Subcutaneous abdominal adipose tissue (tissue), 5 donors: ENCODE measurements at regions not wholly inside any gene's neighbourhood (a gene's known extent, or its start where the extent isn't known, plus 50 kb on each side); places are given as distances from the start of the nearest gene placed in this dataset.
A peak's percentile ranks its signal among the peaks of the same experiment; 100 is the strongest.
"Not testable (repeated sequence)": the region's sequence is repeated elsewhere in the genome, so short reads cannot be mapped to it uniquely, and the experiment has no call there.

Experiments
- H3K27ac ChIP-seq: one replicate; pipeline ENCODE4 v1.7.0; 2013; ENCODE audit warnings: low read depth, mild to moderate bottlenecking, inconsistent platforms, low read length, moderate library complexity
- H3K27me3 ChIP-seq, 5 donors: one replicate each; pipeline ENCODE4 v1.7.0; 2013; ENCODE audit warnings: low read length in 5 of 5, inconsistent platforms in 1 of 5; ENCODE audit not compliant: control insufficient read depth in 5 of 5, insufficient read depth in 4 of 5
- H3K36me3 ChIP-seq, 5 donors: one replicate each; pipeline ENCODE4 v1.7.0; 2013; ENCODE audit warnings: low read length in 5 of 5; ENCODE audit not compliant: control insufficient read depth in 5 of 5, insufficient read depth in 5 of 5
- H3K4me1 ChIP-seq, 5 donors: one replicate each; pipeline ENCODE4 v1.7.0; 2013; ENCODE audit warnings: low read length in 5 of 5, mild to moderate bottlenecking in 3 of 5, moderate library complexity in 1 of 5; ENCODE audit not compliant: control insufficient read depth in 5 of 5, insufficient read depth in 5 of 5
- H3K4me3 ChIP-seq, 5 donors: one replicate each; pipeline ENCODE4 v1.7.0; 2013; ENCODE audit warnings: low read length in 5 of 5, low read depth in 1 of 5
- H3K9ac ChIP-seq, 5 donors: one replicate each; pipeline ENCODE4 v1.7.0; 2013; ENCODE audit warnings: low read length in 5 of 5, mild to moderate bottlenecking in 4 of 5, moderate library complexity in 3 of 5
- H3K9me3 ChIP-seq, 5 donors: one replicate each; pipeline ENCODE4 v1.7.0; 2013; ENCODE audit warnings: low read length in 5 of 5; ENCODE audit not compliant: control insufficient read depth in 5 of 5
- donor health status: healthy.
- donor health status: healthy.
- donor health status: healthy.
- donor health status: healthy.
- donor health status: healthy.

- Histone ChIP-seq H3K9ac (no peak overlapping the region), H3K27me3 (no peaks in the 10 kb centered on the region), H3K36me3 (no peaks in the 10 kb centered on the region), H3K4me3 (peak overlapping the region in 1 of 5 donors; percentile 1), H3K27ac (no peak overlapping the region), H3K4me1 (no peaks in the 10 kb centered on the region), H3K9me3 (peaks cover 0 to 20% (median 7%) of the 10 kb centered on the region in 5 donors)
Measured at GRCh38 chr13:56622840-56623239, 517.9 kb upstream of the PRR20A start.

GRCh38 chr13:56628886-56629285 lies 511.8 kb upstream of the PRR20A start:
- peaks cover 0 to 11% (median 6%) of the 10 kb centered on the region in 5 donors for H3K9me3 ChIP-seq
- not testable (repeated sequence) for H3K4me1 ChIP-seq, H3K27ac ChIP-seq, H3K9ac ChIP-seq, H3K27me3 ChIP-seq, H3K36me3 ChIP-seq, H3K4me3 ChIP-seq

- H3K36me3 ChIP-seq, H3K9me3 ChIP-seq, H3K9ac ChIP-seq, H3K4me1 ChIP-seq, H3K27me3 ChIP-seq, H3K27ac ChIP-seq, H3K4me3 ChIP-seq: not testable (repeated sequence)
Measured at GRCh38 chr13:56631060-56631459, 509.7 kb upstream of the PRR20A start.

- H3K27me3 ChIP-seq = no peaks in the 10 kb centered on the region
- no peaks in the 10 kb centered on the region for H3K36me3 ChIP-seq
- no peak overlapping the region for H3K9ac ChIP-seq
- H3K9me3 ChIP-seq = peaks cover 0 to under 1% (median 0%) of the 10 kb centered on the region in 5 donors
- no peak overlapping the region for H3K4me3 ChIP-seq
- H3K27ac ChIP-seq = no peak overlapping the region
- H3K4me1 ChIP-seq = no peaks in the 10 kb centered on the region
Measured at GRCh38 chr13:56653043-56653442, 487.7 kb upstream of the PRR20A start.

GRCh38 chr13:56659041-56659471 lies 481.7 kb upstream of the PRR20A start:
- no peak overlapping the region for H3K4me3 ChIP-seq
- no peaks in the 10 kb centered on the region for H3K36me3 ChIP-seq
- no peaks in the 10 kb centered on the region for H3K4me1 ChIP-seq
- H3K27me3 ChIP-seq = no peaks in the 10 kb centered on the region
- no peak overlapping the region for H3K9ac ChIP-seq
- H3K27ac ChIP-seq = no peak overlapping the region
- peaks cover 0 to 13% (median 4%) of the 10 kb centered on the region in 5 donors for H3K9me3 ChIP-seq

GRCh38 chr13:56670563-56670962 lies 470.2 kb upstream of the PRR20A start:
- no peak overlapping the region for H3K27ac ChIP-seq
- H3K4me1 ChIP-seq = no peaks in the 10 kb centered on the region
- no peaks in the 10 kb centered on the region for H3K27me3 ChIP-seq
- H3K36me3 ChIP-seq = no peaks in the 10 kb centered on the region
- no peak overlapping the region for H3K9ac ChIP-seq
- H3K9me3 ChIP-seq = peaks cover 0 to 2% (median 0%) of the 10 kb centered on the region in 5 donors
- H3K4me3 ChIP-seq = no peak overlapping the region

GRCh38 chr13:56681404-56681803 lies 459.3 kb upstream of the PRR20A start:
- Histone ChIP-seq H3K4me3 (no peak overlapping the region), H3K27ac (no peak overlapping the region), H3K27me3 (no peaks in the 10 kb centered on the region), H3K36me3 (no peaks in the 10 kb centered on the region), H3K9me3 (peaks cover 0 to 20% (median 8%) of the 10 kb centered on the region in 5 donors), H3K4me1 (no peaks in the 10 kb centered on the region), H3K9ac (no peak overlapping the region)

GRCh38 chr13:56687131-56687530 lies 453.6 kb upstream of the PRR20A start:
- no peak overlapping the region for H3K4me3 ChIP-seq
- H3K36me3 ChIP-seq = no peaks in the 10 kb centered on the region
- no peak overlapping the region for H3K9ac ChIP-seq
- no peaks in the 10 kb centered on the region for H3K27me3 ChIP-seq
- no peaks in the 10 kb centered on the region for H3K4me1 ChIP-seq
- no peak overlapping the region for H3K27ac ChIP-seq
- no peaks in the 10 kb centered on the region for H3K9me3 ChIP-seq

- Histone ChIP-seq H3K4me1 (no peaks in the 10 kb centered on the region), H3K9ac (no peak overlapping the region), H3K9me3 (peaks cover 0 to 2% (median 0%) of the 10 kb centered on the region in 5 donors), H3K27me3 (no peaks in the 10 kb centered on the region), H3K36me3 (no peaks in the 10 kb centered on the region), H3K4me3 (no peak overlapping the region), H3K27ac (no peak overlapping the region)
Measured at GRCh38 chr13:56697011-56697410, 443.7 kb upstream of the PRR20A start.

GRCh38 chr13:56700324-56700723 lies 440.4 kb upstream of the PRR20A start:
- Histone ChIP-seq H3K27me3 (no peaks in the 10 kb centered on the region), H3K36me3 (no peaks in the 10 kb centered on the region), H3K9me3 (peaks cover 0 to 2% (median 0%) of the 10 kb centered on the region in 5 donors), H3K4me1 (no peaks in the 10 kb centered on the region), H3K4me3 (no peak overlapping the region), H3K9ac (no peak overlapping the region), H3K27ac (no peak overlapping the region)

GRCh38 chr13:56706485-56706884 lies 434.2 kb upstream of the PRR20A start:
- H3K4me1 ChIP-seq = no peaks in the 10 kb centered on the region
- no peak overlapping the region for H3K27ac ChIP-seq
- no peak overlapping the region for H3K9ac ChIP-seq
- no peaks in the 10 kb centered on the region for H3K36me3 ChIP-seq
- no peaks in the 10 kb centered on the region for H3K27me3 ChIP-seq
- H3K9me3 ChIP-seq = no peaks in the 10 kb centered on the region
- no peak overlapping the region for H3K4me3 ChIP-seq
